A549 (cell line): ENCODE measurements at regions not wholly inside any gene's neighbourhood (a gene's known extent, or its start where the extent isn't known, plus 50 kb on each side); places are given as distances from the start of the nearest gene placed in this dataset.

Experiments
- ATAC-seq, 2 experiments: fragments of 200-7000 bp in 1 of 2; fragments of >200 bp in 1 of 2; cut with Nextera tagmentation in 1 of 2; cut with Tn5 transposase in 1 of 2; 3 replicates each; pipeline versions ENCODE4 v1.8.0 to v1.9.1; 2018 to 2020; ENCODE audit warnings: mild to moderate bottlenecking in 1 of 2, moderate library complexity in 1 of 2
- CTCF ChIA-PET: fragments of 300-600 bp; sonication (Branson Sonifier 250); formaldehyde crosslinking; extraction: SDS; loops from one replicate; lab custom pipeline; 2021; ENCODE audit warnings: antibody characterized with exemption, inconsistent platforms; lab: Yijun Ruan, JAX
- POLR2A ChIA-PET: fragments of 350-600 bp; formaldehyde crosslinking; extraction: SDS; loops from one replicate; lab custom pipeline; 2021; ENCODE audit warnings: antibody characterized with exemption, inconsistent platforms; lab: Yijun Ruan, JAX
- DNase-seq, 2 experiments: peaks; one replicate each; pipeline versions ENCODE4 v3.0.0 to v3.0.0-alpha.2; 2011 to 2016; ENCODE audit warnings: low read depth in 1 of 2, low spot score in 1 of 2
- FAIRE-seq: peaks from 2 replicates; lab custom pipeline; 2011; peaks lifted over from hg19 to GRCh38; lab: Jason Lieb, UNC
- H3K27ac ChIP-seq, 2 experiments: fragments of >200 bp; sonication (Bioruptor Twin); formaldehyde crosslinking; 3 replicates each; pipeline ENCODE4 v1.5.1; 2016 to 2017
- H3K4me1 ChIP-seq: fragments of >200 bp; sonication (Bioruptor Twin); formaldehyde crosslinking; 3 replicates; pipeline ENCODE4 v1.6.1; 2016
- H3K4me2 ChIP-seq: fragments of >200 bp; sonication (Bioruptor Twin); formaldehyde crosslinking; 3 replicates; pipeline ENCODE4 v1.6.1; 2016
- H3K4me3 ChIP-seq: fragments of >200 bp; sonication (Bioruptor Twin); formaldehyde crosslinking; 3 replicates; pipeline ENCODE4 v1.5.1; 2016
- H3K9me3 ChIP-seq: fragments of >200 bp; sonication (Bioruptor Twin); formaldehyde crosslinking; 3 replicates; pipeline ENCODE4 v1.6.1; 2016
- ESRRA ChIP-seq: fragments of 150-350 bp; IDR thresholded peaks from 2 replicates; pipeline ENCODE4 v1.6.1; 2014; ENCODE audit warnings: mild to moderate bottlenecking, low read length, borderline replicate concordance
- FOSB ChIP-seq: fragments of 250-450 bp; sonication (Bioruptor Pico); IDR thresholded peaks from 2 replicates; pipeline ENCODE4 v1.5.0; 2020; ENCODE audit warnings: mild to moderate bottlenecking, moderate library complexity
- FOSL2 ChIP-seq, 2 experiments: fragments of 450-650 bp in 1 of 2; fragments of >200 bp in 1 of 2; sonication (Bioruptor Twin) in 1 of 2; formaldehyde crosslinking; IDR thresholded peaks; 2 replicates each; pipeline versions ENCODE4 v1.5.0 to v1.6.1; 2016 to 2020; ENCODE audit warnings: mild to moderate bottlenecking in 1 of 2, moderate library complexity in 1 of 2
- FOXS1 ChIP-seq: fragments of 250-450 bp; sonication (Bioruptor Pico); IDR thresholded peaks from 2 replicates; pipeline ENCODE4 v1.5.0; 2020; ENCODE audit warnings: mild to moderate bottlenecking, moderate library complexity
- HDAC2 ChIP-seq: fragments of 200-600 bp; sonication (generic); IDR thresholded peaks from 2 replicates; pipeline ENCODE4 v1.6.1; 2016
- HOXA7 ChIP-seq: fragments of 250-450 bp; sonication (Bioruptor Pico); IDR thresholded peaks from 2 replicates; pipeline ENCODE4 v1.5.0; 2020; ENCODE audit warnings: mild to moderate bottlenecking, moderate library complexity
- HOXB13 ChIP-seq: fragments of 250-450 bp; sonication (Bioruptor Pico); IDR thresholded peaks from 2 replicates; pipeline ENCODE4 v1.5.0; 2020; ENCODE audit warnings: low read depth, mild to moderate bottlenecking, moderate library complexity
- JUN ChIP-seq, 2 experiments: fragments of >200 bp; sonication (Bioruptor Twin); formaldehyde crosslinking; IDR thresholded peaks; 2 replicates in 1 of 2; 3 replicates in 1 of 2; pipeline ENCODE4 v1.6.1; 2016 to 2017
- JUNB ChIP-seq: fragments of >200 bp; sonication (Bioruptor Twin); formaldehyde crosslinking; IDR thresholded peaks from 2 replicates; pipeline ENCODE4 v1.6.1; 2016
- MAZ ChIP-seq: fragments of 150-350 bp; IDR thresholded peaks from 2 replicates; pipeline ENCODE4 v1.6.1; 2014; ENCODE audit warnings: antibody characterized with exemption, low read depth, low read length, borderline replicate concordance
- MYC ChIP-seq: IDR thresholded peaks from 2 replicates; pipeline ENCODE4 v1.6.1; 2012; ENCODE audit warnings: mild to moderate bottlenecking, inconsistent platforms, low read length, improper control_type of control experiment, borderline replicate concordance
- NFE2L2 ChIP-seq: fragments of 150-350 bp; conservative IDR thresholded peaks from 2 replicates; pipeline ENCODE4 v1.6.1; 2014; ENCODE audit warnings: low read length
- NR3C1 ChIP-seq: fragments of >200 bp; sonication (Bioruptor Twin); formaldehyde crosslinking; IDR thresholded peaks from 3 replicates; pipeline ENCODE4 v1.6.1; 2017
- PHF8 ChIP-seq: fragments of 200-600 bp; sonication (generic); IDR thresholded peaks from 2 replicates; pipeline ENCODE4 v1.6.1; 2016; ENCODE audit warnings: low read depth, mild to moderate bottlenecking, antibody characterized with exemption, moderate library complexity, borderline replicate concordance
- POLR2AphosphoS2 ChIP-seq: conservative IDR thresholded peaks from 2 replicates; pipeline ENCODE4 v1.6.1; 2012; ENCODE audit warnings: low read length, improper control_type of control experiment, inconsistent platforms
- RARB ChIP-seq: fragments of 250-450 bp; sonication (Bioruptor Pico); IDR thresholded peaks from 2 replicates; pipeline ENCODE4 v1.8.0; 2021; ENCODE audit warnings: mild to moderate bottlenecking, moderate library complexity
- RCOR1 ChIP-seq: fragments of 150-350 bp; IDR thresholded peaks from 2 replicates; pipeline ENCODE4 v1.6.1; 2014; ENCODE audit warnings: antibody characterized with exemption, low read length, low read depth
- RFX5 ChIP-seq: fragments of 450-650 bp; IDR thresholded peaks from 2 replicates; pipeline ENCODE4 v1.7.1; 2014; ENCODE audit warnings: antibody characterized with exemption, mild to moderate bottlenecking, moderate library complexity
- RNF2 ChIP-seq: fragments of 200-600 bp; sonication (generic); IDR thresholded peaks from 2 replicates; pipeline ENCODE4 v1.6.1; 2016; ENCODE audit warnings: low read depth, mild to moderate bottlenecking, antibody characterized with exemption, moderate library complexity, borderline replicate concordance
- SREBF2 ChIP-seq: fragments of 450-650 bp; IDR thresholded peaks from 2 replicates; pipeline ENCODE4 v1.6.1; 2014; ENCODE audit warnings: mild to moderate bottlenecking, moderate library complexity
- ZFP36 ChIP-seq: fragments of 450-650 bp; IDR thresholded peaks from 2 replicates; pipeline ENCODE4 v1.6.1; 2014; ENCODE audit warnings: borderline replicate concordance; ENCODE audit not compliant: partially characterized antibody
- ZNF302 ChIP-seq: fragments of 250-450 bp; sonication (Bioruptor Pico); IDR thresholded peaks from 2 replicates; pipeline ENCODE4 v1.9.0; 2021; ENCODE audit warnings: inconsistent platforms, mild to moderate bottlenecking, moderate library complexity
- WGBS: methylation state at CpG from one replicate; pipeline ENCODE4 v1.1.6; 2017; ENCODE audit errors: missing lambda C conversion rate; 5-methylcytosine and 5-hydroxymethylcytosine counted together
- TF ChIP-seq, protein P1 (sequence below): IDR thresholded peaks from 2 replicates; pipeline ENCODE4 v1.6.1; 2012
- TF ChIP-seq, protein P2 (sequence below): fragments of 150-350 bp; IDR thresholded peaks from 2 replicates; pipeline ENCODE4 v1.6.1; 2014; ENCODE audit warnings: low read depth, mild to moderate bottlenecking, low read length
- TF ChIP-seq, protein P3 (sequence below): fragments of >200 bp; sonication (Bioruptor Twin); formaldehyde crosslinking; IDR thresholded peaks from 3 replicates; pipeline ENCODE4 v1.6.1; 2016
- TF ChIP-seq, protein P4 (sequence below): fragments of 450-650 bp; IDR thresholded peaks from 2 replicates; pipeline ENCODE4 v1.6.1; 2014; ENCODE audit warnings: antibody characterized with exemption

DNA sequence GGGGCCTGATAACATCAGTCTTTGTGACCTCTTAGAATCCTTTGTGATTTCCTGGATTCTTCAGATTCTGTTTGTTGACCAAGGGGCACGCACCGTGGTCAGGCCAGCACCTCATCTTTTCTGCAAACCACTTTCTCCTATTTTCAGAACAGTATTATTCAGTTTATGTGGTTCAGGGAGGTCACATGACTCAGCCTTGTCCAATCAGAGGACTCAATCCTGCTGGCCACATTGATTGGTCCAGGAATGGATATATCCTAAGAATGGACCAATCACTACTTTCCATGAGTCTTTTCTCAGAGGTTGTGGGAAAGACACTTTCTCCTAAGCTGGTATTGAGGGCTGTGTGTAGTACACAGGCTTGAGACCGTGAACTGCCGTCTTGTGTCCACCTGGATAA is 123.1 kb upstream of the EEF2KMT start:
- TF ChIP-seq POLR2AphosphoS2 = no peak
- no peak for TF ChIP-seq RFX5
- no peak for TF ChIP-seq ZFP36
- TF ChIP-seq FOXS1 (CRISPR knock-in tag) = no peak
- TF ChIP-seq, protein P1, sequence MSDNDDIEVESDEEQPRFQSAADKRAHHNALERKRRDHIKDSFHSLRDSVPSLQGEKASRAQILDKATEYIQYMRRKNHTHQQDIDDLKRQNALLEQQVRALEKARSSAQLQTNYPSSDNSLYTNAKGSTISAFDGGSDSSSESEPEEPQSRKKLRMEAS = no peak
- no peak for TF ChIP-seq SREBF2
- TF ChIP-seq ZNF302 (CRISPR knock-in tag) = no peak
- TF ChIP-seq FOSB = no peak
- no peak for TF ChIP-seq MYC
- no peak for TF ChIP-seq MAZ
- no peak for TF ChIP-seq RARB (CRISPR knock-in tag)
- TF ChIP-seq FOSL2 (IDR thresholded peaks at IDR 0.05) = no peak
- no peak for TF ChIP-seq FOSL2 (CRISPR knock-in tag; IDR thresholded peaks at IDR 0.05)
- TF ChIP-seq, protein P2, sequence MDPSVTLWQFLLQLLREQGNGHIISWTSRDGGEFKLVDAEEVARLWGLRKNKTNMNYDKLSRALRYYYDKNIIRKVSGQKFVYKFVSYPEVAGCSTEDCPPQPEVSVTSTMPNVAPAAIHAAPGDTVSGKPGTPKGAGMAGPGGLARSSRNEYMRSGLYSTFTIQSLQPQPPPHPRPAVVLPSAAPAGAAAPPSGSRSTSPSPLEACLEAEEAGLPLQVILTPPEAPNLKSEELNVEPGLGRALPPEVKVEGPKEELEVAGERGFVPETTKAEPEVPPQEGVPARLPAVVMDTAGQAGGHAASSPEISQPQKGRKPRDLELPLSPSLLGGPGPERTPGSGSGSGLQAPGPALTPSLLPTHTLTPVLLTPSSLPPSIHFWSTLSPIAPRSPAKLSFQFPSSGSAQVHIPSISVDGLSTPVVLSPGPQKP = no peak
- TF ChIP-seq HDAC2 = no peak
- no peak for TF ChIP-seq RCOR1
- Histone ChIP-seq H3K4me1 (no peaks in the 10 kb centered on the region), H3K4me3 (no peak overlapping the region), H3K27ac (no peak overlapping the region), H3K4me2 (no peak overlapping the region), H3K9me3 (no peaks in the 10 kb centered on the region)
- ATAC-seq (no peak), DNase-seq (no peak), FAIRE-seq (no peak)
- ChIA-PET POLR2A (no interaction called here), CTCF (no interaction called here)
- 26% methylated on average over 4 of the region's 4 CpGs for WGBS

DNA sequence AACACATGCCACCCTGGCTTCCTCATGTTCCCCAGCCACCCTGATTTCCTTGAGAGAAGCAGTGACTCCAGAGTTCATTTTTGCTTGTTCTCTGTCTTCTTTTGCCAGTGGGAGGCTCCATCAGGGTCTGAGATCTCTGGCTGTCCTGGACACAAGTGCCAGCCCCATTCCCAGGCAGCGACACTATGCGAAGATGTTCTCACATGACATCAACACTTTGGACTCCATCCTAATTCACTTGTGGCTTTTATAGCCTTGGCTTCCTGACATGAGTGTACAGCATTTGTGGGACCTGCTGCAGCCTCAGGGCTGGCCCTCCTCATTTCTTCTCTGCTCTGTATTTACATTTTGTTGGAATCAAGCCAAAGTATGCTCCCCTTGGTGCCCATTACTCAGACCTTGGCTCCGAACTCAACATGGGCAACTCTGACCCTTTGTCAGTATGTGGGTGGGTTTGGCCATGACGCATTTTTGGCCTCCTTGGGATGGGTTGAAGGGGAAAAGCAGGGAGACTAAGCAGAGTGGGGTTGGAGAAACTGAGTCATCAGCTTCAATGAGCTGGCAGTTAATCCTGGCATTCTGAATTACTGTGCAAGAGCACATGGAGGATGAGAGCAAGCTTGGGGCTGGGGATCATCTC is 119.0 kb upstream of the EEF2KMT start:
- WGBS = 23% methylated on average over 4 of the region's 4 CpGs
- POLR2A ChIA-PET = no interaction called here
- Histone ChIP-seq H3K4me3 (no peak overlapping the region), H3K27ac (no peak overlapping the region), H3K4me1 (no peaks in the 10 kb centered on the region), H3K4me2 (no peak overlapping the region), H3K9me3 (no peaks in the 10 kb centered on the region)
- ATAC-seq (no peak), DNase-seq (no peak), FAIRE-seq (no peak)
- TF ChIP-seq JUNB = no peak
- TF ChIP-seq RFX5 = no peak
- TF ChIP-seq HOXA7 (CRISPR knock-in tag) = no peak
- TF ChIP-seq, protein P3, sequence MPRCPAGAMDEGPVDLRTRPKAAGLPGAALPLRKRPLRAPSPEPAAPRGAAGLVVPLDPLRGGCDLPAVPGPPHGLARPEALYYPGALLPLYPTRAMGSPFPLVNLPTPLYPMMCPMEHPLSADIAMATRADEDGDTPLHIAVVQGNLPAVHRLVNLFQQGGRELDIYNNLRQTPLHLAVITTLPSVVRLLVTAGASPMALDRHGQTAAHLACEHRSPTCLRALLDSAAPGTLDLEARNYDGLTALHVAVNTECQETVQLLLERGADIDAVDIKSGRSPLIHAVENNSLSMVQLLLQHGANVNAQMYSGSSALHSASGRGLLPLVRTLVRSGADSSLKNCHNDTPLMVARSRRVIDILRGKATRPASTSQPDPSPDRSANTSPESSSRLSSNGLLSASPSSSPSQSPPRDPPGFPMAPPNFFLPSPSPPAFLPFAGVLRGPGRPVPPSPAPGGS = no peak
- TF ChIP-seq JUN (IDR thresholded peaks at IDR 0.05) = no peak
- TF ChIP-seq, protein P4, sequence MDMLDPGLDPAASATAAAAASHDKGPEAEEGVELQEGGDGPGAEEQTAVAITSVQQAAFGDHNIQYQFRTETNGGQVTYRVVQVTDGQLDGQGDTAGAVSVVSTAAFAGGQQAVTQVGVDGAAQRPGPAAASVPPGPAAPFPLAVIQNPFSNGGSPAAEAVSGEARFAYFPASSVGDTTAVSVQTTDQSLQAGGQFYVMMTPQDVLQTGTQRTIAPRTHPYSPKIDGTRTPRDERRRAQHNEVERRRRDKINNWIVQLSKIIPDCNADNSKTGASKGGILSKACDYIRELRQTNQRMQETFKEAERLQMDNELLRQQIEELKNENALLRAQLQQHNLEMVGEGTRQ = no peak
- no peak for TF ChIP-seq FOXS1 (CRISPR knock-in tag)
- no peak for TF ChIP-seq HOXB13 (CRISPR knock-in tag)
- no peak for TF ChIP-seq PHF8
- no peak for TF ChIP-seq NR3C1
- no peak for TF ChIP-seq RNF2
- TF ChIP-seq, protein P1 = no peak
- TF ChIP-seq NFE2L2 = no peak
- no peak for TF ChIP-seq ESRRA
- CTCF ChIA-PET = no interaction called here
